Activated CD4-positive, alpha-beta T cell treated with anti-CD3 and anti-CD28 coated beads, Interleukin-2, Interleukin-4, amounts not matched to agents 100 ng/mL and 50 ng/mL, durations not matched to agents 16 hours and 8 hours (primary cell): ENCODE measurements at regions not wholly inside any gene's neighbourhood (a gene's known extent, or its start where the extent isn't known, plus 50 kb on each side); places are given as distances from the start of the nearest gene placed in this dataset.
"Not testable (repeated sequence)": the region's sequence is repeated elsewhere in the genome, so short reads cannot be mapped to it uniquely, and the experiment has no call there.

Source experiments
- DNase-seq: peaks from one replicate; pipeline ENCODE4 v3.0.0-alpha.2; 2020; ENCODE audit warnings: low spot score

DNA sequence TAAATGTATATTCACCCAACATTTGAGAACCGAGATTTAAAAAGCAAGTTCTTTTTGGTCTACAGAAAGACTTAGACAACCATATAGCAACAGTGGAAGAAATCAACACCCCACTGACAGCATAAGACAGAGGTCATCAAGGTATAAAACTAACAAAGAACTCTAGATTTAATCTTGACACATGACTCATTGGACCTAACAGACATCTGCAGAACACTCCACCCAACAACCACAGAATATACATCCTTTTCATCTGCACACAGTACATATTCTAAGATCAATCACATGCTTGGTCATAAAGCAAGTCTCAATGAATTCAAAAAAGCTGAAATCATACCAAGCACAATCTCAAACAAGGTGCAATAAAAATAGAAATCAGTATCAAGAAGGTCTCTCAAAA is 65.8 kb downstream of the SPIN4 start:
- DNase-seq: no peak

DNA sequence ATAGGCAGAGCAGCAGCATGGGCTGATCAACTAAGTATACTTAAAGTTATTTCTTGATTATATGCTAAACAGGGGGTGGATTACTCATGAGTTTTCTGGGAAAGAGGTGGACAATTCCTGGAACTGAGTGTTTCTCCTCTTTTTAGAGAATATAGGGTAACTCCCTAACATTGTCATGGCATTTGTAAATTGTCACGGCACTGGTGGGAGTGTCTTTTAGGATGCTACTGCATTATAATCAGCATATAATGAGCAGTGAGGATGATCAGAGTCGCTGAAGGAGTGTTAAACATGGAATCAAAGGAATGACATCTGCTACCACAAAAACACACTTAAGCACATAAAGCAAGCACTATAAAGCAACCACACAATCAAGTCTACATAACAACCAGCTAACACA is 66.5 kb downstream of the SPIN4 start:
- no peak for DNase-seq

DNA sequence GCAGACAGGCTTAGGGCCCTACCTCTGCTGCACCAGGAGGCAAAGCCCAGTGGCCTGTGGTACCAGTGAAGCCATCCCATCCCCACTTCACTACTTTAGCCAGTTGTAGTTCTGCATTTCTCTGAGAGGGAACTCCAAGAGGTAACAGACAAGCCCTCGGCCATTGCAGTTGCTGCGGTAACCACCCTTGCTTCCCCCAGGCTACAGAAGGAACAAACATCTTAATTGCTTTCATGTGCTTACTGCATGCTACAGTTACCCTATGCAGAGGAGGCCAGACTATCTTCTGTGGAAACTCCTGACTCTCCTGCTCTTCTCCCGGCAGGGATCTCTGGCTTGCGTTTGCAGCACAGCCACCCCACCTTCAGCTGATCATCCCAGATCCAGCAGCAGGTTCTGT is 67.8 kb downstream of the SPIN4 start:
- no peak for DNase-seq

DNA sequence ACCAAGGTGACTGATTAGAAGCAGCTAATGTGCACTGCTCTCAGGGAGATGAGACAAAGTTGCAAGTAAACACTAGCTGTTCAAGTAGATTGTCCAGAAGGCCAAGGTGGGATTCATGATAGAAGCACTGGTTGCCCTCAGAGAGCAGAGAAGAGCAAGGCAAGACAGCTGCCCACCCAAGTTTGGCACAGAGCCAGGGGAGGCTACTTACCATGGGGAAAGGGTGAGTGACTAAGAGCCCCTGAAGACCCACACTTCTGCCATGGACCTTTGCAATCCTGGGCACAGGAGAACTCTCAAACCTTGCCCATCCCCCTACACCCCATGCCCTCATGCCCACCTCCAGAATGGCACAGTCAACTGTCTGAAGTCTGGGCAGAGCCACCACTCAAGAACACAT is 68.3 kb downstream of the SPIN4 start:
- DNase-seq: no peak

DNA sequence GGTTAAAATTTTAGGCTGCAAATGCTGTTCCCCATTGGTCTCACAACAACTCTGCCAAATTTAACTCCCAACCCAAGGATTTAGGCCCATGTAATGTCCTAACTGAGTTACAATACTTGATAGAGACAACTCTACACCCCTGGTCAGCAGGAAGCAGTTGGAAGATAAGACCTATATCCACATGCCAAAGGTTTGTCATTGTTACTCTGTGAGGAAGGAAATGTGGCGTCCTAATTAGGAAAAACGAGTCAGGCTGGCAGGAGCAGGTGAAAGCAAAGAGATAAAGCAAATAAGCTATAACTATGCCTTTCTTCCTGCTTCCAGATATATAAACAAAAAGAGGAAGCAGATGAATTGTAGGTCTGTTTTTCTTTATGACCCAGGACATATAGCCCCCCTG is 69.1 kb downstream of the SPIN4 start:
- no peak for DNase-seq

DNA sequence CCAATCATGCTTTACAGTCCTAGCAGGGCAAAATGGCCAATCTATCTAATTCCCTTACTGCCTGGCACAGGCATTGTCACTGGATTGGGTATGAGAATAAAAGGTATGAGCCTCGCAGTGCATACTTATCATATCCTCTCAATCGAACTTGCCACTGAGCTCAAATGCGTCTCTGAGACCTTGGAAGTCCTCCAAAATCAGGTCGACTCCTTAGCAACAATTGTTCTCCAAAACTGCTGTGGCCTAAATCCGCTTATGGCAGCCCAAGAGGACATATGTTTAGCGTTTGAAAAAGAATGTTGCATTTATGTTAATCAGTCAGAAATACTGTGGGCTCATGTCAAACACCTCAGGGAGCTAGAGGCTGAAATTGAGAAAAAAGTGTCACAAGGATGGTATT is 69.7 kb downstream of the SPIN4 start:
- no peak for DNase-seq

DNA sequence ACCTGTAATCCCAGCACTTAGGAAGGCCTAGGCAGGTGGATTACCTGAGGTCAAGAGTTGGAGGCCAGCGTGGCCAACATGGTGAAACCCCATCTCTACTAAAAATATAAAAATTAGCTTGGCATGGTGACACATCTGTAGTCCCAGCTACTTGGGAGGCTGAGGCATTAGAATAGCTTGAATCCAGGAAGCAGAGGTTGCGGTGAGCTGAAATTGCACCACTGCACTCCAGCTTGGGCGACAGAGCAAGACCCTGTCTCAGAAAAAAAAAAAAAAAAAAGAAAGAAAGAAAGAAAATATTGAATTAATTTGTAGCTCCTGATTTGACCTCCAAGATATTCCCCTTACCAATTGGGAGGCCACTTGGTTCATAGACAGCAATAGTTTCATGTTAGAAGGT is 73.7 kb downstream of the SPIN4 start:
- DNase-seq: not testable (repeated sequence)

DNA sequence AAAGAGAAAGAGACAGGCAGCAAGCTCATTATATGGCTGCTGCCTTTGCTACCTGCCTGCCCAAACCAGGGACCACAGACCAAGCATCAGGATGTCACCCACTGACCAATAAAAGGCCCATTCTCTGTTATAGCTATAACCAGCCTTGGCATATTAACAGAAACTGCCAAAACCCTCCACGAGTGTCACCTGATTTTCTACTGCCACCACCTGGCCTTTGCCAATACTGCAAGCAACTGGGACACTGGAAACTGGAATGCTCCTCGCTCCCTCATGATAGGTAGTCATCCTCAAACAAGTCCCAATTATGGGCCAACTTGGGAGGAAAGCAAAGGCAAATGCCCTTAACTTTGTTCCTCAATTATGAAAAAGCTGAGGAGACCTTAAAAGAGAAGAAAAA is 76.0 kb downstream of the SPIN4 start:
- peak; percentile 44 for DNase-seq

DNA sequence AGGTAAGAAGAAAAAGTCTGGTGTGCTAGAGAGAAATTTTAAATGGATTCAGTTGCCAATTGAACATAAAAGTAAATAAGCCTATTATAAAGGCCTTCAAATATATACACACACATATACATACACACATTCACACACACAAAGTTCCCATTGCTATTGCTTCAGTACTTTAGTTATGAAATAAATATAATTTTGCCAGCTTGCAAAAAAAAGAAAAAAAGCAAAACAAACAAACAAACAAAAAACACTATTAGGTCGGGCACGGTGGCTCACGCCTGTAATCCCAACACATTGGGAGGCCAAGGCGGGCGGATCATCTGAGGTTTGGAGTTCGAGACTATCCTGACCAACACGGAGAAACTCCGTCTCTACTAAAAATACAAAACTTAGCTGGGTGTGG is 80.3 kb downstream of the SPIN4 start:
- DNase-seq: no peak

DNA sequence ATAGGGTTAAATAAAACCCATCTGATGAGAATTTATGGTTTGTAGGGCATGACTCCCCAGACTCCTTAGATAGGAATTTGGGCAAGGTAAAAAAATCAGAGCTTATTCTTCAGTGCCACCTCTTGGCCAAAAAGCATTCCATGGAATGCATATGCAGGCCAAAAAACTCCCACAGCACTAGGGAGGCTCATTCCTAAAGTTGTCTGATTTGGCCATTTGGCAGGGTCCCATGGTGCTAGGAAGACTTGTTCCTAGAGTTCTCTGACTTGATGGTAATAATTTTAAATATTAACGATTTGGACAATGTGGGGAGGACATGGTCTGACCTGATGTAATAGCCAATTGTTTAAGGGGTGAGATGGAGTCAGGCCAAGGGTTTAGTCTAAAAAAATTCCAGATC is 93.0 kb downstream of the SPIN4 start:
- DNase-seq: no peak

DNA sequence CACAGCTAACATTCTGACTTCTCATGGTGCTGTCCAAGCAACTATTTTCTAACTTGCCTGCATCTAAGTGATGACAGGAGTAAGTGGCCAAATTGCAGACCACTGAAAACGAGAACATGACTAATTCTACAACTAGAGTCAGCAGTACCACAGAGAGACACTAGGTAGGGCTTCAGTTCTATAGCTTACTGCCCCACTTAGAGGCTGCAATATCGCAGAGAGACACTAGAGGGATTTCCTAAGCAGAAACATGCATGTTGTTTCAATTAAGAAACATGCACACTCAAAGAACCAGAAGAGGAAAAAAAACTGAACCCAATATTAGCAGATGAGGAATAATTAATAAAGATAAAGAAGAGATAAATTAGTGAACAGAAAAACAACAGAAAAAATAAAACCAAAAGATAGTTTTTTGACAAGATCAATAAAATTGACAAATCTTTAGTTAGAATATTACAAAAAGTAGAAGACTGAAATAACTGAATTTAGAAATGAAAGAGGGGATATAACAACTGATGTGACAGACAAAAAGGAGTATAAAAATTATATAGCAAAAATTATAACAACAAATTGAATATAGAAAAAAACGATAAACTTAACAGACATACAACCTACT is 100.8 kb downstream of the SPIN4 start:
- DNase-seq: peak; percentile 78

DNA sequence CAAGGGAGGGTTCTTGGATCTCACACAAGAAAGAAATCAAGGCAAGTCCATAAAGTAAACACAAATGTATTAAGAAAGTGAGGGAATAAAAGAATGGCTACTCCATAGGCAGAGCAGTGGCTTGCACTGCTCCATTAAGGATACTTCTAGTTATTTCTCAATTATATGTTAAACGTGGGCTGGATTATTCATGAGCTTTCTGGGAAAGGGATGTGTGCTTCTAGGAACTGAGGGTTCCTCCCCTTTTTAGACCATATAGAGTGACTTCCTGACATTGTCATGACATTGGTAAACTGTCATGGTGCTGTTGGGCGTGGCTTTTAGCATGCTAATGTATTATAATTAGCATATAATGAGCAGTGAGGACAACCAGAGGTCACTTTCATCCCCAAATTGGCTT is 108.4 kb downstream of the SPIN4 start:
- not testable (repeated sequence) for DNase-seq

DNA sequence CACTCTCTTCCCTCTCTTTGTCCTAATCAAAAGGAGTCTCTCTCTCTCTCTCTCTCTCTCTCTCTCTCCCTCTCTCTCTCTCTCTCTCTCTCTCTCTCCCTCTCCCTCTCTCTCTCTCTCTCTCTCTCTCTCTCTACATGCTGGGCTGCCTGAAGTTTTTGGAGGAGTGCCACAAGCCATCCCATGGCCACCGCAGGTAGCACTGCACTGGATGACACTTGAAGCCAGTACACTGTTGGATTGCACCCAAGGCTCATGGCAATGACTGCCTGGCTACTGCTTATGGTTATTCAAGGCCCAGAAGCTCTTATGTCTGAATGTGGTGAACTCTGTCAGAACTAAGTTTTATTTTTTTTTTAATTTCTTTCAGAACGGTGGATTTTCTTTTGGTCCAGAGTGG is 115.2 kb downstream of the SPIN4 start:
- DNase-seq: not testable (repeated sequence)

DNA sequence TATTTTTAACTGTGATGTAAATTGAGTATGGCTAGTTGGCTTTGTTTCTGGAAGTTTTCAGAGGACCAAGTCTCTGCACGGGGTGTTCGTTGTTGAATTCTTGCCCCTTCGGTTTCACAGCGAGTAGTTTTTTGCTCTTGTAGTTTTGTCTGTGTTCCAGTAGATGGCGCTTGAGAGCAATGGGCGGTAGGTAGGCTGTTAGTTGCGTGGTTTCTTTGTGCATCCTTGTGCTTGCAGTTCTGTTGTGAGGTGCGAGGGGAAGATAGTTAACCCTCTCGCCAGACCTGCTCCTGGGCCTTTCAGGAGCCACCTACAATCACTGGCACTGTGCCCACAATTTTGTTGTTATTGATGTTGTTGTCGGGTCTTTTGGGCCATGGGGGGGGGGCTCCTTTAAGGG is 118.1 kb downstream of the SPIN4 start:
- DNase-seq: not testable (repeated sequence)

DNA sequence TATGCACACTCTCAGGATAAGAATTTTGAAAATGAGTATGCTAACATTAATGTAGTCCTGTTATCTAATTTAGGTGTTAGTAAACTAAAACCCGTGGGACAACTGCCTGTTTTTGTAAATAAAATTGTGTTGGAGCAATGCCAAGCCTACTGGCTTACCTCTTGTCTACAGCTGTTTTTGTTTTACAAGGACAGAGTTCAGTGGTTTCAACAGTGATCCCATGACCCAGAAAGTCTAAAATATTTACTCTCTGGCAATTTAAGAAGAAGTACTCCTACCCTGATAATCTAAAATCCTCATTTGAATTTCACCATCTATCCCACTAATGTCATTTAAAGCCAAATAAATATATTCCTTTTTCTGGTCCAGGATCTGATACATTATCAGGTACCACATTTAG is 132.9 kb downstream of the SPIN4 start:
- not testable (repeated sequence) for DNase-seq

DNA sequence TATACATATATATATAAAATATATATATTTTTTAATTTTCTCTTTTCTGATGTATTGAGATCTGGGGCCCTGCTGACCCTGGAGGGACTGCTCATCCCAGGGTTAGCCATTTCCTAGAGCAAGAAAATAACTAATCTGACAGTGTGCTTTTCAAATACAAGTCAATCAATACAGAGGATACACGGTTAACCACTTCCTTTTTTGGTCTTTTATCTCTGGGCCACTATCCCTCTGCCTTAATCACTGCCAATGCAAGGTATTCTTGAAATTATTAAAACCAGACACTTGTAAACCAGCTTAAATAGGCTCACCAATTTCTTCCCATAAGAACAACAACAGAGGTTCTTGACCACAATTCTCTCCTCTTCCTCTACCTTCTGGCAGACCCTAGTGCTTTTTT is 133.6 kb downstream of the SPIN4 start:
- DNase-seq: not testable (repeated sequence)

DNA sequence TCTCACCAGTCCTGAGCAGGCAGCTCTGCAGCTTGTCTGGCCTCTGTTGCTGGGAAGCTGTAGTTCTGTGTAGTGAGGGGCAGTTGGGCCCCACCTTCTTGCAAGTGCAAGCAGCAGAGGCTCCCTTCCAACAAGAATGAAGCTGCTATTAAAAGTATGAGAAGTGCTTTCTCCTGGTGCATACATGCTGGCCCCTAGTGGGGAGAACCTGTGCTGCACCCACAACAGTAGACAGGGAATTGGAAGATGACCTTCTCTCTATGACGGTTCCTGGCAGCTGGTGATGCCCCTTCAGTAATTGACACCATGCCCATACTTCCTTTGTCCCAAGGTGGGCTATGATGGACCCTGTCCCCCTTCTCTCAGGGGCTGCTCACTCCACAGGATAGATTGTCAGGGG is 141.5 kb downstream of the SPIN4 start:
- not testable (repeated sequence) for DNase-seq

DNA sequence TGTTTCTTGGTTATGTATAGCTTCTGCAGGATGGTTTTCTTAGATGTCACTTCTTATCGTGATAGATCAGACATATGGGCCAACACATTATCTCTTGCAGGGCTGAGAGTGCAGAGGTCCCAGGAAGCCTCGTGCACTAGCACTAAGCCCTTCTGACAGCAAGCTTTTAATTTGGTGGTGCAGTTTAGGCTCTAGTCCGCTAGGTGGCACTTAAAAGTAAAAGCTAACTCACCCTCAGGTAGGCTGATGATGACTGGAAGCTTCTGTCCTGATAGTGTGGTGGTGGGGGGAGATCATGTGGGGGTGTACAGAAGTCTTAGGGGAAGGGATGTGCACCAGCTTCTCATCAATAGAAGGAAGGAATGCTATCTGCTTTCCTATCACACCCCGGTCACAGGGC is 142.0 kb downstream of the SPIN4 start:
- not testable (repeated sequence) for DNase-seq

DNA sequence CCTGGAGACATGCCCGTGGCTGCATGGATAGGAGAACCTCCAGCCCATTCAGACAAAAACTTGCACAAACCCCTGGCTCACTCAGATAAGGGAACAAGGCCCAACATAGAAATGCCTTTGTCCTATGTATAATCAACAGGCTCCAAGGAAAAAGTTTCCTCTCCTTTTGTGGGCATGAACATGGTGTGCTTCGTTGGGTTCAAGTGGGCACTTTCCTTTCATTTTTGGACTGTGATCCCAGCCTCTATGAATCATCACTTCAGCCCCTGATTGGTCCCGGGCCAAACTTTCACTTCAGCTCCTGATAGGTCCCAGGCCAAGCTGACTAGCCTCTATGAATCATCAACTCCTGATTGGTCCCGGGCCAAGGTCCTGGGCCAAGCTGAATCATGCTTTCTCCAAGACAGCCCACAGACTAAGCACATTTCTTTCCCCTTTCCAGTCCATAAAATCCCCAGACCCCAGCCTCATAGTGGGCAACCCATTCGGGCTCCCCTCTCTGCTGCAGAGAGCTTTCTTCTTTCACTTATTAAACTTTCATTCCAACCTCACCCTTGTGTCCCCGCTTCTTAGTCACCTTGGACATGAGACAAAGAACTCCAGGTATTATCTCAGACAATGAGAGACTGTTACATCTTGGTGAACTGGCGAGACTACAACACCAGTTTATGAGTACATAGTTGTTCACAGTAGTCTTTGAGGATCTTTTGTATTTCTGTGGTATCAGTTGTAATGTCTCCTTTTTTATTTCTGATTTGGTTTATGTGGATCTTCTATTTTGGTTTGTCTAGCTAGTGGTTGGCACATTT is 146.7 kb downstream of the SPIN4 start:
- not testable (repeated sequence) for DNase-seq

DNA sequence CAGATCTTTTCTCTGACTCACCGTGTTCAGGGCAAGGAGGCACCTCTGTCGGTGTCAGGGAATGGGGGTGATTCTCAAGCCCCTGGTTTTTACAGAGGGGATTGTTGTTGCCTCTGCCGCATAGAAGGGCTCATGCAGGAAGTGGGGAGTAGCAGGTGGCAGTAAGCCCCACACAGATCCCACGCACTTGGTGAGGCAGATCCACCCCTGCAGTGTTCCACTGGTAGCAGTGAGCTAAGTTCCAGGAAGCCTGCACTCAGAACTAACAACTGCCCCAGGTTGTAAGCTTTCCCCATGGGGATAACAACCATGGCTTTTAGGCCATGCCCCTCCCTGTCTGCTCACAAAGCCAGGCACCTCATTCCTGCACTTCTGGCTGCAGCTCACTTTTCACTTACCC is 149.1 kb downstream of the SPIN4 start:
- not testable (repeated sequence) for DNase-seq

DNA sequence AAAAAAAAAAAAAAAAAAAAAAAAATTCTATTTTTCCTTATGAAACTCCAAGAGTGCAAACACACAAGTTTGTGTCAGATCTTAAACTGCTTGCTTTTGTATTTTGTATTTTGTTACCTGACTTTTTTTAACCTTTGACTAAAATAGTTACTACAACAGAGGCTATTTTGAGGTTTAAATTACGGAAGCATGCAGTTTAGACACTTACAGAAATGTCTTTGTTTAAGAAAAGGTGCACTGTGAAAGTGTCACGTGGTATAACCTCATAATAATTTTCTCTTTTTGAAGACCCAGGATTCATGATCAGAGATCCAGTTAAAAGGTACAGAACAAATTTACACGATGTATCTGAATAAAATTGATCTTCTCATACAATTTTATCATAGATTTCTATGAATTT is 152.4 kb downstream of the SPIN4 start:
- DNase-seq: not testable (repeated sequence)

DNA sequence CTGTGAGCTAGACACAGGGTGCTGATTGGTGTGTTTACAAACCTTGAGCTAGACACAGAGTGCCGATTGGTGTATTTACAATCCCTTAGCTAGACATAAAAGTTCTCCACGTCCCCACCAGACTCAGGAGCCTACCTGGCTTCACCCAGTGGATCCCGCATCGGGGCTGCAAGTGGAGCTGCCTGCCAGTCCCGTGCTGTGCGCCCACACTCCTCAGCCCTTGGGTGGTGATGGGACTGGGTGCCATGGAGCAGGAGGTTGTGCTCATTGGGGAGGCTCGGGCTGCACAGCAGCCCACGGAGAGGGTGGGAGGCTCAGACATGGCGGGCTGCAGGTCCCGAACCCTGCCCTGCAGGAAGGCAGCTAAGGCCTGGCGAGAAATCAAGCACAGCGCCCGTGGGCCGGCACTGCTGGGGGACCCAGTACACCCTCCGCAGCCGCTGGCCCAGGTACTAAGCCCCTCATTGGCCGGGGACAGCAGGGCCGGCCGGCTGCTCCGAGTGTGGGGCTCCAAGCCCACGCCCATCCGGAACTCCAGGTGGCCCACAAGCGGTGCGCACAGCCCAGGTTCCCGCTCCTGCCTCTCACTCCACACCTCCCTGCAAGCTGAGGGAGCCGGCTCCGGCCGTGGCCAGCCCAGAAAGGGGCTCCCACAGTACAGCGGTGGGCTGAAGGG is 158.6 kb downstream of the SPIN4 start:
- not testable (repeated sequence) for DNase-seq

DNA sequence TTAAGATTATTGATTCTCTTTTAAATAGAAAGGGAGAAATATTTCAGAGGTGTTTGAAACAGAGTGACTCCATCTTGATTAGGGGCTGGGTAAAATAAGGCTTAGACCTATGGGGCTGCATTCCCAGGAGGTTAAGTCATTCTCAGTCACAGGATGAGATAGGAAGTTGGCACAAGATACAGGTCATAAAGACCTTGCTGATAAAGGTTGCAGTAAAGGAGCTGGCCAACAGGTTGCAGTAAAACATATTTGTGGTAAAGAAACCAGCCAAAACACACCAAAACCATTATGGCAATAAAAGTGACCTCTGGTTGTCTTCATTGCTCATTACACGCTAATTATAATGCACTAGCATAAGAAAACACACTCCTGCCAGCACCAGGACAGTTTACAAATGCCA is 165.0 kb downstream of the SPIN4 start:
- no peak for DNase-seq
